ENCODE measurements at regions not wholly inside any gene's neighbourhood (a gene's known extent, or its start where the extent isn't known, plus 50 kb on each side); places are given as distances from the start of the nearest gene placed in this dataset.

- no peak for TF ChIP-seq CTCF (optimal IDR thresholded peaks at IDR 0.05 in 1 of 3, IDR thresholded peaks at IDR 0.05 in 1 of 3, conservative IDR thresholded peaks at IDR 0.05 in 1 of 3; ENCODE audit: extremely low read depth in 1 of 3, insufficient read depth in 2 of 3, low read length in 3 of 3)
- TF ChIP-seq EZH2 (IDR thresholded peaks at IDR 0.05; ENCODE audit: low read length) = no peak
Observed at GRCh38 chr3:18734309-18734708, 309.2 kb upstream of the SATB1 start.

Measured in keratinocyte (primary cell).